HG02885 (cell line): ENCODE measurements at regions not wholly inside any gene's neighbourhood (a gene's known extent, or its start where the extent isn't known, plus 50 kb on each side); places are given as distances from the start of the nearest gene placed in this dataset.
A peak's percentile ranks its signal among the peaks of the same experiment; 100 is the strongest.
"Not testable (repeated sequence)": the region's sequence is repeated elsewhere in the genome, so short reads cannot be mapped to it uniquely, and the experiment has no call there.

ENCODE experiments used
- ATAC-seq: cut with Tn5 transposase; IDR thresholded peaks from one replicate; pipeline ENCODE4 v1.9.1; 2021; ENCODE audit warnings: mild to moderate bottlenecking; ENCODE audit not compliant: unreplicated experiment, poor library complexity

DNA sequence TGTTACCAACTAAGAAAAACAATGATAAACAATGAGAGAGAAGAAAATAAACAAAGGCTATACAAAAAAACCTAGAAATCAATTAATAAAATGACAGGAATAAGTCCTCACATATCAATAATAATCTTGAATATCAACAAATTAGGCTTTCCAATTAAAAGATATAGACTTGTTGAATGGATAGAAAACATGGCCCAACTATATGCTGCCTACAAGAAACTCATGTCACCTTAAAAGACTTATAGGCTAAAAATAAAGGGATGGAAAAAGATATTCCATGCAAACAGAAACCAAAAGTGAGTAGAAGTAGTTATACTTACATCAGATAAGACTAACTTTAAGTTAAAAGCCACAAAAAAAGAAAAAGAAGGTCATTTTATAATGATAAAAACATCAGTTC is 183.9 kb downstream of the MYRFL start:
- no peak for ATAC-seq

DNA sequence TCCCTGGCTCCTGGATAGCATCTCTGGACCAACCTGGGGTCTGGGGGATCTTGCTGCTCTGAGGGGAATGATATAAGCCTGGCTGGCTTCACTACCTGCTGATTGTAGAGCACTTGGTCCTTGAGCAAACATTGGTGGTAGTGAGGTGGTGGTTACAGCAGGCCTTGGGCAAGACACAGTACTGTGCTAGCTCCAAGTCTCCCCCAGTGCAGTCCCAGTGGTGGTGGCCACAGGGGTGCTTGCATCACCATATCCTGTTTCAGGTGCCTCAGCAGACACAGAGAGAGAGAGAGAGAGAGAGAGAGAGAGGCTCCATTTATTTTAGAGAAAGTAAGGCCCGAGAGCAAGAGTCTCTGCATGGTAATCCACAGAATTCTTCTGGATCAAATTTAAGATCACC is 186.3 kb downstream of the MYRFL start:
- no peak for ATAC-seq

DNA sequence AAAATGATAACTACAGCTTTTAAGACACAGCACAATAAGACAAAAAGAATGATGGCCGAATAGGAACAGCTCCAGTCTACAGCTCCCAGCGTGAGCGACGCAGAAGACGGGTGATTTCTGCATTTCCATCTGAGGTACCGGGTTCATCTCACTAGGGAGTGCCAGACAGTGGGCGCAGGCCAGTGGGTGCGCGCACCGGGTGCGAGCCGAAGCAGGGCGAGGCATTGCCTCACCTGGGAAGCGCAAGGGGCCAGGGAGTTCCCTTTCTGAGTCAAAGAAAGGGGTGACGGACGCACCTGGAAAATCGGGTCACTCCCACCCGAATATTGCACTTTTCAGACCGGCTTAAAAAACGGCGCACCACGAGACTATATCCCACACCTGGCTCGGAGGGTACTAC is 188.0 kb downstream of the MYRFL start:
- not testable (repeated sequence) for ATAC-seq

DNA sequence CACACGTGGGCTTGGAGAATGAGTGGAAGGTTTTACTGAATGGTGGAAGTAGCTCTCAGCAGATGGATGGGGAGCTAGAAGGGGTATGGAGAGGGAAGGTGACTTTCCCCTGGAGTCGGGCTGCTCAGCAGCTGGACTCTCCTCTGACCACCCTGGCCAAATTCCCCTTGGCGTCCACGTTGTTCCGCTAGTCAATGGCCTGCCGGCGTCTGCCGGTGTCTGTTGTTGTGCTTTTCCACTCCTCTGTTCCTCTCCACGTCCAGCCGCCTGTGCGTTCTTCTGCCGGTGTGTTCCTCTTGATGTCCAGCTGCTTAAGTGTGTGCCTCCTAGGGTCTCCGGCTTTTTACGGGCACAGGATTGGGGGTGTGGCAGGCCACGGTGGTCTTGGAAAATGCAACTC is 203.5 kb downstream of the MYRFL start:
- no peak for ATAC-seq

DNA sequence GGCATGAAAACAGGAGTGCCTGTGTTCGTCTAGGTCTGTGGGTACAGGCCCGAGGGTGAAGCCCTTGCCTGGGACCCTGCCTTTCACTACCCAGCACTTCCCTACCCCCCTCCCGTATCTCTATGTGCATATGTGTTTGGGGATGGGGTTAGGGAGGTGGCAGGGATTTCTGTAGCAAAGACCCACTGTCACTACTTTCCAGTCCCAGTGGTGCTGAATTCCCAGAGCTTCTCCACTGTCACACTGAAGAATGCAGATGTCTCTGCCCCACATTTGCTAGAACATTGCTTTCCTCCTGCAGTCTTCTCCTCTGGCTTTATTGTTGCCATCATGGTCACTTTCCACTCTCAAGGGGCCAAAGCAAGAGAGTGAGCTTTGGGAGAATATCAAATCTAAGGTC is 203.9 kb downstream of the MYRFL start:
- ATAC-seq = no peak

DNA sequence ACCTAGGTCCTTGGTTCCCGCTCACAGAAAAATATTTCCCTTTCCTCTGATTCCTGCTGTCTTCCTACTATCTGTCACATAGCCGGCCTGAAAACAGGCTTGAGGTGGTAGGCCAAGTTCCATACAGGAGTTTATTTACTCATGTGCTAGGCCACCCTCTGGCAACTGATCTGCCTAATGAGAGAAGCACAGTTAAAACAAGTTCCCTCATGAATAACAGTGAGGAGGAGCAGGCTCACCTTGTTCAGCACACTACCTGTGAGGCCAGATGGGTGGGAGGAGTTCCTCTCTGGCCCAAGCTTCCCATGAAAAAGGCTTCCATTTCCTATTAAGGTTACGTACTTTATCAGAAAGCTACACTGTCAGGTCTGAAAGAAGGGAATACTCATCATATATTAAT is 206.0 kb downstream of the MYRFL start:
- ATAC-seq = no peak

DNA sequence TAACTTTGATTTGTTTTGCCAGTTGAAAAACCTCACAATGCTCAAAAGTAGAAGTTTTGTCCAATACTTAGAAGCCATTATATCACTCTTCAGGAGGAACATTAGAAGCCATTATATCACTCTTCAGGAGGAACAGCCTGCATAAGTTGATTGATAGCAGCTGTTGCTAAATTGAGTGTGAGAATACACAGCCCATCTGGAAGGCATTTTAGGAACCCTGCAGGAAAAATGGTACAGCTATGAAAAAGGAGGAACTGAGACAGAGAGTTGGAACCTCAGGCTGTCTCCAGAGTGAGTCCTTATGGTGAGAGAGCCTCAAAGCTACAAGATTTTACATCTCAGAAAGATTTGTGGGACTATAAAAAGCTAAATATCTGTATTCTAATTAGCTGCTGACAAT is 207.0 kb downstream of the MYRFL start:
- ATAC-seq = no peak

DNA sequence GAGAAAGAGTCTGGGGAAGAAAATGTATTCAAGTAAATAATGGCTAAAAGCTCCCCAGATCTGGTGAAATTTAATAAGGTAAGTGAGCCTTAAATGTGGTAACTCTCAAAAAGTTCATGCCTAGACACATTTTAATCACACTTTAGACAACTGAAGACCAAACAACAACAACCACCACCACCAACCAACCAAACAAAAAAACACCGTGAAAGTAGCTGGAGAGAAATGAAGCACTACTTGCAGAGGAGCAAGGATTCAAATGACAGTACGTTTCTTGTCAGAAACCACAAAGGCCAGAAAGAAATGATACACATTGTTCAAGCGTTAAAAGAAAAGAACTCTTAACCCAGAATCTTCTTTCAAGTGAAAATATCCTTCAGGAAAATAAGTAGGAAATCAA is 208.3 kb downstream of the MYRFL start:
- ATAC-seq = no peak

DNA sequence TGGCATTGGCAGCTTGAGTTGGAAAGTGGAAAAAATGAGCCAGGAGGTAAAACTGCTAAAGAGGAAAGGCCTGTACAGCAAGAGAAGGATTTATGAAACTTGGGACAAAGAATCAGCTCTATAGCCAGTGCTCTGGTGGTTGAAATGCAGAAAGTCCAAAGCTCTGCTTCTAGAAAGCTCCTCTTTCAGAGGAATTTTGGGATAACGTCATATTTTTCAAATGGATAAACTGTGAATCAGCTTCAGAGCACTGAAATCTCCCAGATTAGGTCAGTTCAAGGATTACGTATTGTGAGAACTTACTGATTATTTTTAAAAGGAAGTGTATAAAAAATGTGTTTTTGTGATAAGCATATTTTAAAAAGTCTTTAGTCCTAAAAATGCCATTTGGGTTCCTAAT is 203.1 kb upstream of the CNOT2 start:
- ATAC-seq = no peak

DNA sequence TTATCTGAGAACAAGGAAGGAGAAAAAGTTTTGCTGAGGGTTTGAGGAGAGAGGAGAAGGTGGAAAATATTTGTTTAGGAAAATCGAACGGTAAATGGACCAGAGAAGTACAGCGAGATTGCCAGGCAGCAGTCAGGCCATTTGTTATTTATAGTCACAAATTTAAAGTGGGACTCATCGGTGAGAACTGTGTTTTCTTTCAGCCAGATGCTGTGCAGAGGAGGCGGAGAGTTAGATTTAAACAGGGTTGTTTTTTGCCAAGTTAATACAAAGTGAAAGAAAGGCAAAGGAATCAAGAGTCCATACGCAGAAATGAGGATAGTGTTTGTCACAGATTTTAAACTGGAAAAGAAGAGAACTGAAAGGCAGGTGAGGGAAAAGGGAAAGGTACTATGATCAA is 200.6 kb upstream of the CNOT2 start:
- no peak for ATAC-seq

DNA sequence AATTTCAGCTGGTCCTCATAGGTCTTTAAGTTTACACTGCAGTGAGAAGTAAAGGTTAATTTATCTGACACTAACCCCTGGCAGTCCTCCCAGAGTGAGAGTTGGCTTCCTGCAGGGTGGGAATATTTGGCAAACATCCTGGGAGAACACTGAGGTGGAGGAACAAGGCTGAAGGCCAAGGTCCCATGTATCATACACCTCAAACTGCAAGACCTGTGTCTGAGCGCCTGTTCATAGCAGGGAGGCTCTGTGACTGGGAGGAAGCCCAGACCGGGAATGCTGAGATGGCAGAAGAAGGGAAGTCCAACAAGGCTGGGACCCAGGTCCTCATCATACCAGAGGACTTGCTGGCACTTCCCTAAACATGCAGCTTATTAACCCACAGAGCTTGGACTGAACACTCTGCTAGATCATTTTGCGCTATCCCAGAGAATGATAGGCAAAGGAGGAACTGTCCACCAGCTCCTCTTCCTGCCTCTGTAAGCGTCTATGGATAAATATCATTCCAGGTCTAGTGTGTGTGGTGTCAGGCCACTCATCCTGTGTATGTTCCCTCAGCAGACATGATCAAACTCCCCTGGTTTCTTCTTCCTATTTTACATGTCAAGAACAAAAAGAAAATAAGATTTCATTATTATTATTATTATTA is 199.6 kb upstream of the CNOT2 start:
- ATAC-seq = no peak

DNA sequence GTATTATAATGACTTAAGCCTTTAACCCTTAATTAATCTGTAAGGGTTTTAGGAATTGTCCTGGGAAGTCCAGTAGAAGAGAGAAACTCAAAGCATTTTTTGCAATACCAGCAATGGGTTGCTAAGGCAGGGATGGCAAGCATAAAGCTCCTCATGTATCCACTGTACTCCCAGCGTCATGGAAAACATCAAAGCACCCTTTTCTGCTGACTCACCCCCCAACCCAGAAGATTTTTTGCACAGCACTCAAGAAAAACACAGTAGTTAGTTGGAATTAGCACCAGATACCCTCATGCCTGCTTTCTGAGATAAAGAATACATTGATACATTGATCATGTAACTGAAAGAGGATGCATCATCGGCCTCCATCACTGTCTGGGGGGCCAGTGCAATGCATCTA is 199.1 kb upstream of the CNOT2 start:
- no peak for ATAC-seq

DNA sequence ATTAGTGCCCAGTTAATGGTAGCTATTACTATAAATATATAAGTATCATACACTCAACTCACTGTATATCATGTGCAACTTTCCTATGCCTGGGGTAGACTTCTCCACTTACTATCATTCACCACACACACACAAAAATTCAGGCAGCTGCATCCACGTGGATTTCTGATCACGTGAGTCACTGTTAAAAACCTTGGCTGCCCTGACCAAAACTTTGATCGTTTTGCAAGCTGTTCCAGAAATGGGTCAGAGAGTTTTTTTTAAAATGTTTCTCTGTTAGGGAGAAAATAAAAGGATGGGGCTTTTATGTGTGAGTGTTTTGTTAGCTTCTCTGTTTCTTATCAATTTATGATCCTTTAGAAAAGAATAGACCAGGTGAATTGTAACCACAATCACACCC is 198.2 kb upstream of the CNOT2 start:
- ATAC-seq = no peak

DNA sequence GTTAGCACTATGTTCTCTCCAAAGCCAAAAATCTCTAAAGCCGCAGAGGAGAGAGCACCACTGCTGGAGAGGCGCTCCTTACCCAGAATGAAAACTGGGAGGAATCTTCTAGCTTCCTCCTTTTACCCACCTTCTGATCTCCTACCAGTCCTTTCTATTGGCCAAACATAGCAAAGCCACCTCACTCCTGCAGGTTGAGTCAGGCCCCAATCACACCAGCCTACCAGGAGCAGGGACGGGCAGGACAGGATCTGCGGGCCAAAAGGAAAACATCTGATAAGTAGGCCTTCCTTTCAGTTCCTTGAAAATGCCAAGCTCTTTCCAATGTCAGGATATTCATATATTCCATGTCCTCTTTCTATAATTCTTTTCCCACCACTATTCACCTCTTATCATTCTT is 197.7 kb upstream of the CNOT2 start:
- no peak for ATAC-seq

DNA sequence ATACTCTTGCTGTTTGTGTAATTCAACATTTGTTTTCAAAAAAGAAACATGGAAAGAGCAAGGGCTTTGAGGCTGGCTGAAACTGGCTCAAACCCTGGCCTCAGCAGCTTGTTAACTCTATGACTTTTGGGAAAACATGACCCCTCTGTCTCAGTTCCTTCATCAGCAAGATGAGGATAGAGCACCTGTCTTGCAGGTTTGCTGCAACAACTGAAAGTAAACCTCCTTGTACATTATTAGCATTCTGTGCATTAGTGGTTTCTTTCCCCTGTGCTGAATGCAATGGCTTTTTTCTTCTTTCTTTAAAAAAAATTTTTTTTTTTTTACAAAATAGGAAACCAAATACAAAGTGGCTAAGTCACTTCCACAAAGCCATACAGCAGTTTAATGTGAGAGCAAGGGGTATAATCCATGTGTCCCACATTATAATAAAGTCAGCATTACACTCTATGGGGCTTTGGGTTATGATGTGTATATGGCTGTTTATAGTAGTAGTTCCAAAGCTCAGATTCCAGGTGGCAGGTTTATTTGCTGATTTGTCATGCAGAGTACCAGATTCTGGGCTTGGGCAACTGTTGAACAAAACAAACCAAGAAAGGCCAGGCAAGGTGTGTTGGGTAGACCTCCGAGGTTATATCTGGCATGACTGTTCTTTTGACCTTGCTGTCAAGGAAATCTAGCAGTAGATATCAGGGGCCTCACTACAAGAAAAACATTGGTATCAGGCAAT is 194.5 kb upstream of the CNOT2 start:
- ATAC-seq = peak; percentile 20

DNA sequence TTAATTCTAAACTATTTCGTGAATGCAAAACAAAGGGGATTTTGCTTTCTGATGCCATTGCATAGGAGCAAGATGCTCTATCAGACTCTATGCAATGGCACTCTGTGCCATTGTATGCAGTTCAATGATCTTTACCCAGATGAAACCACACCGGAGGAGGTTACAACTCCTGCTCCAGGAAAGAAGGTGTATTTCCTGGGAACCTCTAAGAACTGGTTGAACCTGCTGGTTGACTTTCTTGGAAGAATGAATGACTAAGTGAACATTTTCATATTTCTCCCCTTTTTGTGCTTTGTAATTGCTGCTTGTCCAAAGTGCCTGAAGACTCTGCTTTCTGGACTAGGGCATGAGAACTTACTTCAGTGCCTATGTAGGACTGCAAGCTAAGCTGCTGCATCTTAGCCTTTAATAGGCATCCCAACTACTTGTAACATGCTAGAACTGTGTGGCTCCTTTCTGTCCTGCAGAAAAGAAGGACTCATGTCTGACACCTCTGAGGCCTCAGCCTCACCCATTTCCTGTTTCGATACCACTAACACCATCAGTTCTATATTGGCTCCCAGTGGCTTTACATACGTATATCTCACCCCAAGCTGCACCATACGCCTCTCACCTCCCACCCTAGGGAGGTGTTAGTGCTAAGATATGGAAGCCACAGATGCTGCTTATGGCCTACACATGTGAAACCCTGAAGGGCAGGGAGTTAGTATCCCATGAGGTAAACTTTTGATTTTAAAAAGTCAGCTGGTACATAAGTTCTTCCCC is 193.5 kb upstream of the CNOT2 start:
- peak; percentile 95 for ATAC-seq

DNA sequence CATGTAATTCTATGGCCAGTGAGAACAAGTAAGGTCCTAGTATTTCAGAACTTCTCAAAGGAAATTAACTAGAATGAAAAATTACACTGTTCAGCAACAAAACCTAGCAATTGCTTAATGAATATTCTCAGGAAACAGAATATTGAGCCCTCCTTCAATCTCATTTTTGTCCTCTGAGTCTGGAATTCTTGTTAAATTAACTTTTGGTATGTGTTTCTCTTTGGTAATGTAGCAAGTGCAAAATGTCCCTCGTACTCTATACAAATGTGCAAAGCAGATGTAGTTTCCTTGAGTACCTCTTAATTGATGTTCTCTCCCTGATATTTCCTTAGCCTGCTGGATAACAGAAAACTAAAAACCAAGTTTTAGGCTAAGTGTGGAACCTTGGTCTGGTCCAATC is 190.8 kb upstream of the CNOT2 start:
- no peak for ATAC-seq

DNA sequence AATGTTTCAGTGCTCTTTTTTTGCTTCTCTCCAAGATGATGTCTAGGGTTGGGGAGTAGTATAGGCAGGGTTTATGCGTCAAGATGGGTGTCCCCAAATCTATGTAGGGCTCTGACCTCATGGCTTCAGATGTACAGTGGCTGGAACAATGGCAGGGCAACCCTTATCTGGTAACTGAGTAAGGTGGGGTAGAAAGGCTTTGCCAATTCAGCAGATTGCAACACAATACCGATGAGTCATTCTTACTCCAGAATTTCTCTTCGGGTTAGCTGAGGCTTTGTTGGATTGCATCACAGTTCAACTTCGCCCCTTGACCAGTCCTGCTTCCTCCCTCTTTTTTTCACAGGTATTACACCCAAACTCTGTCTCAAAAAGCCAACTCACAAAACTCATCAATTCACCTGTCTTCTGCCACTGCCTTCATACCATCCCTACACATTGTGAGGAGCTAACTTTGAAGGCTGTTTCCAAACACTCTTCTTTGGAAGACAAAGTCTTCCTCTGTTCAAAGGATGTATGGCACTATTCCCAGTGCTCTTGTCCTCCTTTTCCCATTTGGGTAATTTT is 190.2 kb upstream of the CNOT2 start:
- no peak for ATAC-seq

DNA sequence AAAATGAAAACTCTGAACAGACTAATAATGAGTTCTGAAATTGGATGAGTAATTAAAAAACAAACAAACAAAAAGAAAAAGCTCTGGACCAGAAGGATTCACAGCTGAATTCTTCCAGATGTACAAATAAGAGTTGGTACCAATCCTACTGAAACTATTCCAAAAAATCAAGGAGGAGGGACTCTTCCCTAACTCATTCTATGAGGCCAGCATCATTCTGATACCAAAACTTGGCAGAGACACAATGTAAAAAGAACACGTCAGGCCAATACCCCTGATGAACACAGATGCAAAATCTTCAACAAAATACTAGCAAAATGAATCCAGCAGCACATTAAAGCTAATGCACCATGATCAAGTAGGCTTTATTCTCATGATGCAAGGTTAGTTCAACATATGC is 183.9 kb upstream of the CNOT2 start:
- no peak for ATAC-seq

DNA sequence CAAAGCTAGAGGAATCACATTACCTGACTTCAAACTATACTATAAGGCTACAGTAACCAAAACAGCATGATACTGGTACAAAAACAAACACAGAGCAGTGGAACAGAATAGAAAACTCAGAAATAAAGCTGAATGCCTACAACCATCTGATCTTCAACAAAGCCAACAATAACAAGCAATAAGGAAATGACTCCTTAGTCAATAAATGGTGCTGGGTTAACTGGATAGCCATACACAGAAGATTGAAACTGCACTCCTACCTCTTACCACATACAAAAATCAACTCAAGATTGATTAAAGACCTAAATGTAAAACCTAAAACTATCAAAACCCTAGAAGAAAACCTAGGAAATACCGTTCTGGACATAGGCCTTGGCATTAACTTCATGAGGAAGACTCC is 182.6 kb upstream of the CNOT2 start:
- no peak for ATAC-seq

DNA sequence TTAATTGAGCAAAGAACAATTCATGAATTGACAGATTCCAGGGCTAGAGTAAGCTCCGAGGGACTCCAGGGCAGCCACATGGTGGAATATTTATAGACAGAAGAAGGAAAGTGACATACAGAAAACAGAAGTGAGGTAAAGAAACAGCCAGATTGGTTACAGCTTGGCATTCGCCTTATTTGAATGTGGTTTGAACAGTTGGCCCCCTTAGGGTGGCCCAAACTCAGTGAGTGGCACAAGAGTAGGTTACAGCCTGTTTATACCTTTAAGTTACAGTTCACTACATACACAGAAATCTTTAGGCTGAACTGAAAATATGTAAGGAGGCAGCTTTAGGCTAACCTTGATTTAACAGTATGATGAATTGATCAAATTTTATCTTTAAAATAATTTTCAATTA is 174.5 kb upstream of the CNOT2 start:
- ATAC-seq = peak; percentile 48
